ENCODE measurements at regions not wholly inside any gene's neighbourhood (a gene's known extent, or its start where the extent isn't known, plus 50 kb on each side); places are given as distances from the start of the nearest gene placed in this dataset.

GRCh38 chr16:80063713-80064069 is 463.2 kb upstream of the MAF start:
- Histone ChIP-seq H3K36me3 (ENCODE audit: insufficient read depth, low read length) (no peaks in the 10 kb centered on the region), H3K9ac (ENCODE audit: low read depth, low read length) (no peak overlapping the region), H3K9me3 (replicated peaks; ENCODE audit: low read length) (no peaks in the 10 kb centered on the region), H3K4me1 (ENCODE audit: control insufficient read depth, insufficient read depth, low read length) (no peaks in the 10 kb centered on the region), H3K4me3 (ENCODE audit: low read length) (no peak overlapping the region), H3K27me3 (ENCODE audit: control insufficient read depth, insufficient read depth, low read length) (no peaks in the 10 kb centered on the region), H3K4me2 (ENCODE audit: low read length) (no peak overlapping the region)

GRCh38 chr16:80063031-80063712 is 462.6 kb upstream of the MAF start:
- H3K9ac ChIP-seq (ENCODE audit: low read depth, low read length), result no peak overlapping the region
- no peak overlapping the region for H3K4me2 ChIP-seq (ENCODE audit: low read length)
- no peaks in the 10 kb centered on the region for H3K9me3 ChIP-seq (replicated peaks; ENCODE audit: low read length)
- no peaks in the 10 kb centered on the region for H3K36me3 ChIP-seq (ENCODE audit: insufficient read depth, low read length)
- H3K27me3 ChIP-seq (ENCODE audit: control insufficient read depth, insufficient read depth, low read length), result no peaks in the 10 kb centered on the region
- H3K4me3 ChIP-seq (ENCODE audit: low read length), result no peak overlapping the region
- H3K4me1 ChIP-seq (ENCODE audit: control insufficient read depth, insufficient read depth, low read length), result no peaks in the 10 kb centered on the region

GRCh38 chr16:80062361-80063030 is 462.0 kb upstream of the MAF start:
- no peaks in the 10 kb centered on the region for H3K27me3 ChIP-seq (ENCODE audit: control insufficient read depth, insufficient read depth, low read length)
- H3K4me2 ChIP-seq (ENCODE audit: low read length), result no peak overlapping the region
- no peak overlapping the region for H3K9ac ChIP-seq (ENCODE audit: low read depth, low read length)
- no peaks in the 10 kb centered on the region for H3K9me3 ChIP-seq (replicated peaks; ENCODE audit: low read length)
- no peaks in the 10 kb centered on the region for H3K36me3 ChIP-seq (ENCODE audit: insufficient read depth, low read length)
- no peak overlapping the region for H3K4me3 ChIP-seq (ENCODE audit: low read length)
- H3K4me1 ChIP-seq (ENCODE audit: control insufficient read depth, insufficient read depth, low read length), result no peaks in the 10 kb centered on the region

GRCh38 chr16:80060470-80060869 is 459.9 kb upstream of the MAF start:
- Histone ChIP-seq H3K4me2 (ENCODE audit: low read length) (no peak overlapping the region), H3K36me3 (ENCODE audit: insufficient read depth, low read length) (no peaks in the 10 kb centered on the region), H3K9me3 (replicated peaks; ENCODE audit: low read length) (no peaks in the 10 kb centered on the region), H3K4me1 (ENCODE audit: control insufficient read depth, insufficient read depth, low read length) (no peaks in the 10 kb centered on the region), H3K9ac (ENCODE audit: low read depth, low read length) (no peak overlapping the region), H3K4me3 (ENCODE audit: low read length) (no peak overlapping the region), H3K27me3 (ENCODE audit: control insufficient read depth, insufficient read depth, low read length) (no peaks in the 10 kb centered on the region)

- Histone ChIP-seq H3K36me3 (ENCODE audit: insufficient read depth, low read length) (no peaks in the 10 kb centered on the region), H3K4me1 (ENCODE audit: control insufficient read depth, insufficient read depth, low read length) (no peaks in the 10 kb centered on the region), H3K4me2 (ENCODE audit: low read length) (no peak overlapping the region), H3K9ac (ENCODE audit: low read depth, low read length) (no peak overlapping the region), H3K4me3 (ENCODE audit: low read length) (no peak overlapping the region), H3K27me3 (ENCODE audit: control insufficient read depth, insufficient read depth, low read length) (no peaks in the 10 kb centered on the region), H3K9me3 (replicated peaks; ENCODE audit: low read length) (no peaks in the 10 kb centered on the region)
Measured at GRCh38 chr16:80059836-80060235, 459.3 kb upstream of the MAF start.

GRCh38 chr16:80058214-80058613 is 457.7 kb upstream of the MAF start:
- no peaks in the 10 kb centered on the region for H3K36me3 ChIP-seq (ENCODE audit: insufficient read depth, low read length)
- no peak overlapping the region for H3K4me3 ChIP-seq (ENCODE audit: low read length)
- no peaks in the 10 kb centered on the region for H3K9me3 ChIP-seq (replicated peaks; ENCODE audit: low read length)
- H3K4me2 ChIP-seq (ENCODE audit: low read length), result no peak overlapping the region
- no peak overlapping the region for H3K9ac ChIP-seq (ENCODE audit: low read depth, low read length)
- no peaks in the 10 kb centered on the region for H3K4me1 ChIP-seq (ENCODE audit: control insufficient read depth, insufficient read depth, low read length)
- H3K27me3 ChIP-seq (ENCODE audit: control insufficient read depth, insufficient read depth, low read length), result no peaks in the 10 kb centered on the region

GRCh38 chr16:80056324-80056723 is 455.8 kb upstream of the MAF start:
- no peaks in the 10 kb centered on the region for H3K36me3 ChIP-seq (ENCODE audit: insufficient read depth, low read length)
- H3K27me3 ChIP-seq (ENCODE audit: control insufficient read depth, insufficient read depth, low read length), result peaks cover 3% of the 10 kb centered on the region
- H3K9ac ChIP-seq (ENCODE audit: low read depth, low read length), result no peak overlapping the region
- no peaks in the 10 kb centered on the region for H3K4me1 ChIP-seq (ENCODE audit: control insufficient read depth, insufficient read depth, low read length)
- H3K4me3 ChIP-seq (ENCODE audit: low read length), result no peak overlapping the region
- no peak overlapping the region for H3K4me2 ChIP-seq (ENCODE audit: low read length)
- H3K9me3 ChIP-seq (replicated peaks; ENCODE audit: low read length), result no peaks in the 10 kb centered on the region

- no peak overlapping the region for H3K4me3 ChIP-seq (ENCODE audit: low read length)
- no peaks in the 10 kb centered on the region for H3K9me3 ChIP-seq (replicated peaks; ENCODE audit: low read length)
- no peaks in the 10 kb centered on the region for H3K4me1 ChIP-seq (ENCODE audit: control insufficient read depth, insufficient read depth, low read length)
- H3K36me3 ChIP-seq (ENCODE audit: insufficient read depth, low read length), result no peaks in the 10 kb centered on the region
- peaks cover 6% of the 10 kb centered on the region for H3K27me3 ChIP-seq (ENCODE audit: control insufficient read depth, insufficient read depth, low read length)
- H3K9ac ChIP-seq (ENCODE audit: low read depth, low read length), result no peak overlapping the region
- H3K4me2 ChIP-seq (ENCODE audit: low read length), result no peak overlapping the region
Measured at GRCh38 chr16:80055831-80056230, 455.3 kb upstream of the MAF start.

GRCh38 chr16:80054647-80055046 is 454.1 kb upstream of the MAF start:
- Histone ChIP-seq H3K27me3 (ENCODE audit: control insufficient read depth, insufficient read depth, low read length) (peaks cover 6% of the 10 kb centered on the region), H3K9ac (ENCODE audit: low read depth, low read length) (no peak overlapping the region), H3K4me2 (ENCODE audit: low read length) (no peak overlapping the region), H3K36me3 (ENCODE audit: insufficient read depth, low read length) (no peaks in the 10 kb centered on the region), H3K9me3 (replicated peaks; ENCODE audit: low read length) (no peaks in the 10 kb centered on the region), H3K4me3 (ENCODE audit: low read length) (no peak overlapping the region), H3K4me1 (ENCODE audit: control insufficient read depth, insufficient read depth, low read length) (no peaks in the 10 kb centered on the region)

GRCh38 chr16:80051040-80051439 is 450.5 kb upstream of the MAF start:
- no peak overlapping the region for H3K4me2 ChIP-seq (ENCODE audit: low read length)
- H3K4me1 ChIP-seq (ENCODE audit: control insufficient read depth, insufficient read depth, low read length), result no peaks in the 10 kb centered on the region
- H3K36me3 ChIP-seq (ENCODE audit: insufficient read depth, low read length), result no peaks in the 10 kb centered on the region
- H3K9me3 ChIP-seq (replicated peaks; ENCODE audit: low read length), result no peaks in the 10 kb centered on the region
- no peak overlapping the region for H3K4me3 ChIP-seq (ENCODE audit: low read length)
- H3K9ac ChIP-seq (ENCODE audit: low read depth, low read length), result no peak overlapping the region
- H3K27me3 ChIP-seq (ENCODE audit: control insufficient read depth, insufficient read depth, low read length), result peaks cover 15% of the 10 kb centered on the region

- Histone ChIP-seq H3K9ac (ENCODE audit: low read depth, low read length) (no peak overlapping the region), H3K4me2 (ENCODE audit: low read length) (no peak overlapping the region), H3K4me1 (ENCODE audit: control insufficient read depth, insufficient read depth, low read length) (no peaks in the 10 kb centered on the region), H3K27me3 (ENCODE audit: control insufficient read depth, insufficient read depth, low read length) (peaks cover 35% of the 10 kb centered on the region), H3K9me3 (replicated peaks; ENCODE audit: low read length) (no peaks in the 10 kb centered on the region), H3K4me3 (ENCODE audit: low read length) (no peak overlapping the region), H3K36me3 (ENCODE audit: insufficient read depth, low read length) (no peaks in the 10 kb centered on the region)
Measured at GRCh38 chr16:80048250-80048649, 447.7 kb upstream of the MAF start.

GRCh38 chr16:80047842-80048241 is 447.3 kb upstream of the MAF start:
- no peaks in the 10 kb centered on the region for H3K36me3 ChIP-seq (ENCODE audit: insufficient read depth, low read length)
- peaks cover 39% of the 10 kb centered on the region for H3K27me3 ChIP-seq (ENCODE audit: control insufficient read depth, insufficient read depth, low read length)
- no peaks in the 10 kb centered on the region for H3K4me1 ChIP-seq (ENCODE audit: control insufficient read depth, insufficient read depth, low read length)
- H3K4me3 ChIP-seq (ENCODE audit: low read length), result no peak overlapping the region
- H3K4me2 ChIP-seq (ENCODE audit: low read length), result no peak overlapping the region
- H3K9me3 ChIP-seq (replicated peaks; ENCODE audit: low read length), result no peaks in the 10 kb centered on the region
- no peak overlapping the region for H3K9ac ChIP-seq (ENCODE audit: low read depth, low read length)
